ENCODE measurements at regions not wholly inside any gene's neighbourhood (a gene's known extent, or its start where the extent isn't known, plus 50 kb on each side); places are given as distances from the start of the nearest gene placed in this dataset.

DNA sequence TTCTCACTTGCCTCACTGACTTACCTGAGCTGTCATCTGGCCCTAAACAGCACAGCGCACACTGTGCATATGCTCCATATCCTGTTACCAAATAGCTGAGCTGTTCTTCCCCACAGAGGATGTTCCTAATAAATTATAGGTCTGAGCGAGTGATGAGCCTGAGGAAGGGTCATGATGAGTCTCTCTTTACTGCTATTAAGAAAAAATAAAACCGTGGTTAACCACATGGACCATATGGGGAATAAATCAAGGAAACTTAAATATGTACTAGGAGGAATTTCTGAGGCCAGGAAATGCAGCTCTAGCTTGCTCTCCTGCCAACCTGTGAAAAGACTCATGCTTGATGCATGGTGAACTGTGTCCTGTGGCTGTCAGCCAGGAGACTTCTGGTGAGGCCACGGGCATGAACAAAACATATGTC, 424.8 kb upstream of the DMAC1 start:
- H3K27ac ChIP-seq = no peak overlapping the region
- ATAC-seq (no peak), FAIRE-seq (no peak), DNase-seq (no peak)
- no peaks in the 10 kb centered on the region for H3K27me3 ChIP-seq
- H3K4me3 ChIP-seq = no peak overlapping the region
- H3K4me1 ChIP-seq = no peaks in the 10 kb centered on the region
- WGBS, 2 donors = 71 to 74% methylated on average over 4 of the region's 4 CpGs
- no peaks in the 10 kb centered on the region for H3K36me3 ChIP-seq
- H3K9me3 ChIP-seq = no peaks in the 10 kb centered on the region
- TF ChIP-seq, protein P1, sequence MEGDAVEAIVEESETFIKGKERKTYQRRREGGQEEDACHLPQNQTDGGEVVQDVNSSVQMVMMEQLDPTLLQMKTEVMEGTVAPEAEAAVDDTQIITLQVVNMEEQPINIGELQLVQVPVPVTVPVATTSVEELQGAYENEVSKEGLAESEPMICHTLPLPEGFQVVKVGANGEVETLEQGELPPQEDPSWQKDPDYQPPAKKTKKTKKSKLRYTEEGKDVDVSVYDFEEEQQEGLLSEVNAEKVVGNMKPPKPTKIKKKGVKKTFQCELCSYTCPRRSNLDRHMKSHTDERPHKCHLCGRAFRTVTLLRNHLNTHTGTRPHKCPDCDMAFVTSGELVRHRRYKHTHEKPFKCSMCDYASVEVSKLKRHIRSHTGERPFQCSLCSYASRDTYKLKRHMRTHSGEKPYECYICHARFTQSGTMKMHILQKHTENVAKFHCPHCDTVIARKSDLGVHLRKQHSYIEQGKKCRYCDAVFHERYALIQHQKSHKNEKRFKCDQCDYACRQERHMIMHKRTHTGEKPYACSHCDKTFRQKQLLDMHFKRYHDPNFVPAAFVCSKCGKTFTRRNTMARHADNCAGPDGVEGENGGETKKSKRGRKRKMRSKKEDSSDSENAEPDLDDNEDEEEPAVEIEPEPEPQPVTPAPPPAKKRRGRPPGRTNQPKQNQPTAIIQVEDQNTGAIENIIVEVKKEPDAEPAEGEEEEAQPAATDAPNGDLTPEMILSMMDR (IDR thresholded peaks at IDR 0.05) = no peak
- intact Hi-C loops (cut with DNase I) = no loop called here

DNA sequence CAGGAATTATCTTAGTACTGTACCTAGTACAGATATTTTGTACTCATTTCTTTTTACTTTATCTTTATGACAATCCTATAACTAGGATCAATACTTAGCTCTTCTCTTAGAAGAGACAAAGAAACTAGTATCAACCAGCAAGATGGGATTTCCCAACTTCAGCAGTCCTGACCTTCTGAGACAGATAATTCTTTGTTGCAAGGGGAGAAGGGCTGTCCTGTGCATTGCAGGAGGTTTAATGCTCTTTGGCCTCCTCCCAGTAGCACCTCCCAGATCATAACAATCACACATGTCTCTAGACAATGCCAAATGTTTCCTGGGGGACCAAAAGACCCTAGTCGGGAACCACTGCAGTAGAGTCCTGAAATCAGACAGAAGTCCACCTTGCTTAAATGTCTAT, 424.3 kb upstream of the DMAC1 start:
- H3K9me3 ChIP-seq = no peaks in the 10 kb centered on the region
- no peak overlapping the region for H3K27ac ChIP-seq
- intact Hi-C loops (cut with DNase I) = no loop called here
- no peak overlapping the region for H3K4me3 ChIP-seq
- WGBS, 2 donors = 74 to 92% methylated on average over 1 of the region's 1 CpG
- DNase-seq (no peak), FAIRE-seq (no peak), ATAC-seq (no peak)
- TF ChIP-seq, protein P1 (IDR thresholded peaks at IDR 0.05) = no peak
- H3K36me3 ChIP-seq = no peaks in the 10 kb centered on the region
- no peaks in the 10 kb centered on the region for H3K4me1 ChIP-seq
- H3K27me3 ChIP-seq = no peaks in the 10 kb centered on the region

DNA sequence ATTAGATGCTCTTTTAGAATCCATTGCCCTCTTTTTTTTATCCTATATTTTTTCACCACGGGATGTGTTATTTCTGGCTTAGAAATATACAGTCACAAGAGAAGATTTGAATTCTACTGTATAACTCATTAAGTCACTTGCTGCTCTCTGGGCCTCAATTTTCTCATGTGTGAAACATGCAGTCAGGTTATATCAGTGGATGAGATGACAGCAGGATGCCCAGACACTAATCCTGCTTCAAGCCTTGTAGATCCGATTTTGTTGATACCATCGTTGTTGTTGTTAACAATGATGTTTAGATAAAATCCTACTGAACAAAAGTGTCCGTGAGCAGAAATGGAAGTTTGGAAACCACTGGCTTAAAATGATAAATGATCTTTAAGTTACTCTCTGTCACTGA, 421.9 kb upstream of the DMAC1 start:
- Histone ChIP-seq H3K36me3 (no peaks in the 10 kb centered on the region), H3K4me3 (no peak overlapping the region), H3K27ac (no peak overlapping the region), H3K27me3 (no peaks in the 10 kb centered on the region), H3K4me1 (no peaks in the 10 kb centered on the region), H3K9me3 (no peaks in the 10 kb centered on the region)
- intact Hi-C loops (cut with DNase I) = no loop called here
- no peak for ATAC-seq
- TF ChIP-seq, protein P1 (IDR thresholded peaks at IDR 0.05) = no peak
- no peak for DNase-seq
- no peak for FAIRE-seq
- 49 to 54% methylated on average over 4 of the region's 4 CpGs for WGBS, 2 donors

DNA sequence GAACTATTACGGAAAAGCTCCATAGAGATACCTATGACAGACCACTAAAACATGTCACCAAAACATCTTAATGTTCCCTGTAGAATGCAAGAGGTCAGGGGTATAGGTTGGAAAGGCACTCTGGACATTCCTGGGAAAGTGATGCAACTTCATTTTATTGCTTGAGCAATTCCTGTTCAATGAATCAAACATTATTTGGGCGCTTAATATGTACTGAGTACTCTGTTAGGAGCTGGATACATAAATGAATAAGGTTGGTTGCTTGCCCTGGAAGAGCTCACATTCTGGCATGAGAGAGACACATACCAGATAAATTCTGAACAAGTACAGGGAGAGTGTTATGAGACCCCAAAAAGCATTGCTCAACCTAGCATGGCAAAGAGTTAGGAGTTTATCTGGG, 408.9 kb upstream of the DMAC1 start:
- H3K4me3 ChIP-seq = no peak overlapping the region
- intact Hi-C loops (cut with DNase I) = no loop called here
- no peaks in the 10 kb centered on the region for H3K36me3 ChIP-seq
- H3K9me3 ChIP-seq = no peaks in the 10 kb centered on the region
- no peak for DNase-seq
- no peaks in the 10 kb centered on the region for H3K4me1 ChIP-seq
- ATAC-seq = no peak
- H3K27ac ChIP-seq = no peak overlapping the region
- TF ChIP-seq, protein P1 (IDR thresholded peaks at IDR 0.05) = no peak
- no peaks in the 10 kb centered on the region for H3K27me3 ChIP-seq
- no peak for FAIRE-seq
- 83 to 92% methylated on average over 2 of the region's 2 CpGs for WGBS, 2 donors

DNA sequence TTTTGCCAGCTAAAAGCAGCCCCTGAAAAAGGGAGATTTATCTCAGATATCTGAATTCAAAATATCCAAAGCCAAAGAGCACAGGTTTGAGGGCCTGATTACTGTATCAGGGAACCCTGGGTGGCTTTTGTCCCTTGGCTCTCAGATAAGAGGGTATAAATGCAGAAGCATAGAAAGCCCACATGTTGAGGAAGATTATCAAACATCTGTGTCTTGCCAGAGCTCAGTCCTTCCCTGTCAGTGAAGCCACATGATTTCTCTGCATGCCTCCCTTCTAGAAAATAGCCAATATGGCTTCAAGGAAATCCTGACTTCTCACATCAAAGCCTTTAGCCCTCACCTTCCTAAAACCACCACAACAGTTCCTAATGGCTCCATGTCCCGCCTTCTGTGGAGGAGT, 408.0 kb upstream of the DMAC1 start:
- intact Hi-C loops (cut with DNase I) = no loop called here
- DNase-seq (no peak), FAIRE-seq (no peak), ATAC-seq (no peak)
- Histone ChIP-seq H3K27me3 (no peaks in the 10 kb centered on the region), H3K4me3 (no peak overlapping the region), H3K27ac (no peak overlapping the region), H3K36me3 (no peaks in the 10 kb centered on the region), H3K9me3 (no peaks in the 10 kb centered on the region), H3K4me1 (no peaks in the 10 kb centered on the region)
- TF ChIP-seq, protein P1 (IDR thresholded peaks at IDR 0.05) = no peak
- 77 to 84% methylated on average over 1 of the region's 1 CpG for WGBS, 2 donors

All from pancreas (tissue), 10 donors.